Fibroblast of lung (primary cell): ENCODE measurements at regions not wholly inside any gene's neighbourhood (a gene's known extent, or its start where the extent isn't known, plus 50 kb on each side); places are given as distances from the start of the nearest gene placed in this dataset.

Source experiments
- EZH2 ChIP-seq: IDR thresholded peaks from 2 replicates; pipeline ENCODE4 v1.5.1; 2012; ENCODE audit warnings: low read length, control low read depth, mild to moderate bottlenecking; ENCODE audit errors: missing control alignments
- TF ChIP-seq, protein P1 (sequence below), 2 donors: IDR thresholded peaks in 1 of 2; conservative IDR thresholded peaks in 1 of 2; 1 replicate in 1 of 2; 2 replicates in 1 of 2; pipeline ENCODE4 v1.5.1; 2011 to 2012; ENCODE audit warnings: low read length in 2 of 2, control low read depth in 1 of 2, inconsistent platforms in 1 of 2, low read depth in 1 of 2, mild to moderate bottlenecking in 1 of 2

DNA sequence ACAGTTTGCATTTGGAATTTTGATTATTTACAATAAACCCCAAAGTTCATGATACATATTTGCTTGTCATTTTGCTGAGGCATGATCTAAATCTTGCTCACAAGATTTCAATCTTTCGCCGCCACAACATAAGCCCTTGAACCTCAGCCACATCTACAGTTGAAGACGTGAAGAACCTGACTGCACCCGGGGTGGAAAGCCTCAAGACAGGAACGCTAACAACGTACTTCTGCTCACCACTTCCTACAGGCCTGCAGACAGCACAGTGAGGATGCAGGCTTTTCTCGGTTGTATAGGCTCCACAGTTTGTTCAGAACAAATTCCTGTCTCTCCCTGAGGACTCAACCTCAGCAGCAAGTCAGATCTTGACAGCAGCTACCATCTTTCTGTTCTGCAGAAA, 393.8 kb upstream of the PRKCQ start:
- TF ChIP-seq, protein P1, sequence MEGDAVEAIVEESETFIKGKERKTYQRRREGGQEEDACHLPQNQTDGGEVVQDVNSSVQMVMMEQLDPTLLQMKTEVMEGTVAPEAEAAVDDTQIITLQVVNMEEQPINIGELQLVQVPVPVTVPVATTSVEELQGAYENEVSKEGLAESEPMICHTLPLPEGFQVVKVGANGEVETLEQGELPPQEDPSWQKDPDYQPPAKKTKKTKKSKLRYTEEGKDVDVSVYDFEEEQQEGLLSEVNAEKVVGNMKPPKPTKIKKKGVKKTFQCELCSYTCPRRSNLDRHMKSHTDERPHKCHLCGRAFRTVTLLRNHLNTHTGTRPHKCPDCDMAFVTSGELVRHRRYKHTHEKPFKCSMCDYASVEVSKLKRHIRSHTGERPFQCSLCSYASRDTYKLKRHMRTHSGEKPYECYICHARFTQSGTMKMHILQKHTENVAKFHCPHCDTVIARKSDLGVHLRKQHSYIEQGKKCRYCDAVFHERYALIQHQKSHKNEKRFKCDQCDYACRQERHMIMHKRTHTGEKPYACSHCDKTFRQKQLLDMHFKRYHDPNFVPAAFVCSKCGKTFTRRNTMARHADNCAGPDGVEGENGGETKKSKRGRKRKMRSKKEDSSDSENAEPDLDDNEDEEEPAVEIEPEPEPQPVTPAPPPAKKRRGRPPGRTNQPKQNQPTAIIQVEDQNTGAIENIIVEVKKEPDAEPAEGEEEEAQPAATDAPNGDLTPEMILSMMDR (conservative IDR thresholded peaks at IDR 0.05 in 1 of 2, IDR thresholded peaks at IDR 0.05 in 1 of 2; ENCODE audit: low read depth in 1 of 2, low read length in 2 of 2), result no peak
- no peak for TF ChIP-seq EZH2
